Keratinocyte (primary cell): ENCODE measurements at regions not wholly inside any gene's neighbourhood (a gene's known extent, or its start where the extent isn't known, plus 50 kb on each side); places are given as distances from the start of the nearest gene placed in this dataset.

ENCODE experiments used
- CTCF ChIP-seq, 3 experiments: IDR thresholded peaks in 1 of 3; conservative IDR thresholded peaks in 1 of 3; optimal IDR thresholded peaks in 1 of 3; 2 replicates in 2 of 3; 3 replicates in 1 of 3; pipeline versions ENCODE3 to v1.5.1; 2011; ENCODE audit warnings: low read length in 3 of 3, mild to moderate bottlenecking in 3 of 3, moderate library complexity in 2 of 3, control low read depth in 1 of 3, inconsistent platforms in 1 of 3; ENCODE audit not compliant: insufficient read depth in 2 of 3; ENCODE audit errors: extremely low read depth in 1 of 3
- EZH2 ChIP-seq: IDR thresholded peaks from one replicate; pipeline ENCODE4 v1.6.1; 2012; ENCODE audit warnings: inconsistent platforms, mild to moderate bottlenecking, low read length, moderate library complexity

- TF ChIP-seq CTCF (optimal IDR thresholded peaks at IDR 0.05 in 1 of 3, IDR thresholded peaks at IDR 0.05 in 1 of 3, conservative IDR thresholded peaks at IDR 0.05 in 1 of 3; ENCODE audit: extremely low read depth in 1 of 3, insufficient read depth in 2 of 3, low read length in 3 of 3) (no peak), EZH2 (no peak)
These were observed 93.8 kb upstream of the LRRC55 start for GRCh38 chr11:57087991-57088390.
